WTC11 (cell line): ENCODE measurements at regions not wholly inside any gene's neighbourhood (a gene's known extent, or its start where the extent isn't known, plus 50 kb on each side); places are given as distances from the start of the nearest gene placed in this dataset.

Experiments used
- ATAC-seq: fragments of 200-7000 bp; cut with Tn5 transposase; 2 replicates; pipeline ENCODE4 v1.10.0; 2021; ENCODE audit warnings: mild to moderate bottlenecking, moderate library complexity
- CTCF ChIA-PET: fragments of 300-600 bp; sonication (Branson Sonifier 250); formaldehyde crosslinking; loops from one replicate; lab custom pipeline; 2021; ENCODE audit warnings: antibody characterized with exemption; lab: Charles Lee
- POLR2A ChIA-PET: fragments of 350-600 bp; sonication (Branson Sonifier 250); formaldehyde crosslinking; loops from one replicate; lab custom pipeline; 2021; ENCODE audit warnings: antibody characterized with exemption; lab: Charles Lee
- DNase-seq: peaks from one replicate; pipeline ENCODE4 v3.0.0; 2021; ENCODE audit warnings: low spot score
- H3K27ac Mint-ChIP-seq: 2 replicates; pipeline ENCODE4 v1.8.0; 2021; ENCODE audit warnings: mixed read lengths
- H3K27me3 Mint-ChIP-seq: 2 replicates; pipeline ENCODE4 v1.8.0; 2021; ENCODE audit warnings: low read depth, mild to moderate bottlenecking, moderate library complexity, mixed read lengths
- H3K36me3 Mint-ChIP-seq: 2 replicates; pipeline ENCODE4 v1.8.0; 2021; ENCODE audit warnings: mixed read lengths
- H3K4me1 Mint-ChIP-seq: 2 replicates; pipeline ENCODE4 v1.8.0; 2022; ENCODE audit warnings: mixed read lengths
- H3K4me3 Mint-ChIP-seq: 2 replicates; pipeline ENCODE4 v1.8.0; 2021; ENCODE audit warnings: mild to moderate bottlenecking, moderate library complexity, mixed read lengths
- H3K9me3 Mint-ChIP-seq: 2 replicates; pipeline ENCODE4 v1.8.0; 2021; ENCODE audit warnings: mixed read lengths
- AFF4 ChIP-seq: sonication (generic); formaldehyde crosslinking; IDR thresholded peaks from 2 replicates; pipeline ENCODE4 v1.8.1; 2023; ENCODE audit warnings: mild to moderate bottlenecking, missing genetic modification reagents, borderline replicate concordance
- ATF2 ChIP-seq: sonication (generic); formaldehyde crosslinking; IDR thresholded peaks from 2 replicates; pipeline ENCODE4 v1.8.1; 2022; ENCODE audit warnings: low read depth, missing genetic modification reagents, borderline replicate concordance
- CBFB ChIP-seq: sonication (generic); formaldehyde crosslinking; IDR thresholded peaks from 2 replicates; pipeline ENCODE4 v1.8.1; 2022; ENCODE audit warnings: mild to moderate bottlenecking, low read depth, missing genetic modification reagents
- CDX4 ChIP-seq: fragments of 250-450 bp; sonication (Bioruptor Pico); IDR thresholded peaks from 2 replicates; pipeline ENCODE4 v1.9.0; 2021; ENCODE audit warnings: moderate library complexity, mild to moderate bottlenecking, inconsistent platforms, borderline replicate concordance
- CTCF ChIP-seq: fragments of 200-600 bp; IDR thresholded peaks from 2 replicates; pipeline ENCODE4 v1.8.0; 2022; ENCODE audit warnings: antibody characterized with exemption
- EMX1 ChIP-seq: fragments of 250-450 bp; sonication (Bioruptor Pico); IDR thresholded peaks from 2 replicates; pipeline ENCODE4 v1.8.0; 2021; ENCODE audit warnings: mild to moderate bottlenecking
- ERG ChIP-seq: fragments of 250-450 bp; sonication (Bioruptor Pico); IDR thresholded peaks from 2 replicates; pipeline ENCODE4 v1.8.0; 2021; ENCODE audit warnings: mild to moderate bottlenecking
- FOXK1 ChIP-seq: sonication (generic); formaldehyde crosslinking; IDR thresholded peaks from 2 replicates; pipeline ENCODE4 v1.8.0; 2022; ENCODE audit warnings: mild to moderate bottlenecking, moderate library complexity, missing genetic modification reagents
- FOXP4 ChIP-seq: sonication (generic); formaldehyde crosslinking; IDR thresholded peaks from 2 replicates; pipeline ENCODE4 v1.8.0; 2022; ENCODE audit warnings: mild to moderate bottlenecking, missing genetic modification reagents
- JUN ChIP-seq: sonication (generic); formaldehyde crosslinking; IDR thresholded peaks from 2 replicates; pipeline ENCODE4 v1.8.0; 2023; ENCODE audit warnings: mild to moderate bottlenecking, missing genetic modification reagents
- KAT7 ChIP-seq: sonication (generic); formaldehyde crosslinking; IDR thresholded peaks from 2 replicates; pipeline ENCODE4 v1.8.1; 2023; ENCODE audit warnings: missing genetic modification reagents, mild to moderate bottlenecking, borderline replicate concordance
- NFYB ChIP-seq: sonication (generic); formaldehyde crosslinking; conservative IDR thresholded peaks from 2 replicates; pipeline ENCODE4 v1.8.0; 2022; ENCODE audit warnings: low read depth, missing genetic modification reagents
- NR2C2 ChIP-seq: sonication (generic); formaldehyde crosslinking; IDR thresholded peaks from 2 replicates; pipeline ENCODE4 v1.8.0; 2022; ENCODE audit warnings: mild to moderate bottlenecking, missing genetic modification reagents
- PREB ChIP-seq: sonication (generic); formaldehyde crosslinking; IDR thresholded peaks from 2 replicates; pipeline ENCODE4 v1.8.1; 2022; ENCODE audit warnings: mild to moderate bottlenecking, missing genetic modification reagents, moderate library complexity, borderline replicate concordance
- RORB ChIP-seq: fragments of 250-450 bp; sonication (Bioruptor Pico); IDR thresholded peaks from 2 replicates; pipeline ENCODE4 v1.9.0; 2021; ENCODE audit warnings: mild to moderate bottlenecking
- SMAD4 ChIP-seq: sonication (generic); formaldehyde crosslinking; IDR thresholded peaks from 2 replicates; pipeline ENCODE4 v1.8.0; 2022; ENCODE audit warnings: mild to moderate bottlenecking, missing genetic modification reagents
- SP1 ChIP-seq: sonication (generic); formaldehyde crosslinking; conservative IDR thresholded peaks from 2 replicates; pipeline ENCODE4 v1.8.1; 2022; ENCODE audit warnings: missing genetic modification reagents
- TEAD1 ChIP-seq: sonication (generic); formaldehyde crosslinking; IDR thresholded peaks from 2 replicates; pipeline ENCODE4 v1.8.0; 2022; ENCODE audit warnings: mild to moderate bottlenecking, missing genetic modification reagents
- USF1 ChIP-seq: sonication (generic); formaldehyde crosslinking; IDR thresholded peaks from 2 replicates; pipeline ENCODE4 v1.8.0; 2022; ENCODE audit warnings: mild to moderate bottlenecking, missing genetic modification reagents
- ZNF219 ChIP-seq: sonication (generic); formaldehyde crosslinking; IDR thresholded peaks from 2 replicates; pipeline ENCODE4 v1.8.0; 2023; ENCODE audit warnings: missing genetic modification reagents, mild to moderate bottlenecking, borderline replicate concordance
- ZNF232 ChIP-seq: sonication (generic); formaldehyde crosslinking; IDR thresholded peaks from 2 replicates; pipeline ENCODE4 v1.8.0; 2022; ENCODE audit warnings: mild to moderate bottlenecking, missing genetic modification reagents
- ZNF317 ChIP-seq: sonication (generic); formaldehyde crosslinking; IDR thresholded peaks from 2 replicates; pipeline ENCODE4 v1.8.1; 2023; ENCODE audit warnings: low read depth, mild to moderate bottlenecking, moderate library complexity, missing genetic modification reagents, borderline replicate concordance

- Mint-ChIP-seq H3K27me3 (no peaks in the 10 kb centered on the region), H3K9me3 (peaks cover 10% of the 10 kb centered on the region), H3K36me3 (no peaks in the 10 kb centered on the region), H3K4me1 (no peaks in the 10 kb centered on the region), H3K27ac (no peak overlapping the region), H3K4me3 (no peak overlapping the region)
- CTCF ChIA-PET, result no interaction called here
- TF ChIP-seq FOXP4 (no peak), TEAD1 (CRISPR knock-in tag) (no peak), KAT7 (CRISPR knock-in tag) (no peak), PREB (no peak), JUN (CRISPR knock-in tag) (no peak), ZNF317 (no peak), RORB (CRISPR knock-in tag) (no peak), ZNF219 (no peak)
- POLR2A ChIA-PET, result no interaction called here
- DNase-seq, result no peak
- ATAC-seq, result no peak
These were observed 862.0 kb upstream of the CXADR start for GRCh38 chr21:16650714-16651366.

- no peak overlapping the region for H3K4me3 Mint-ChIP-seq
- POLR2A ChIA-PET, result no interaction called here
- DNase-seq (no peak), ATAC-seq (no peak)
- H3K9me3 Mint-ChIP-seq, result peaks cover 10% of the 10 kb centered on the region
- H3K27ac Mint-ChIP-seq, result no peak overlapping the region
- H3K4me1 Mint-ChIP-seq, result no peaks in the 10 kb centered on the region
- no peaks in the 10 kb centered on the region for H3K27me3 Mint-ChIP-seq
- TF ChIP-seq CBFB (CRISPR knock-in tag), result no peak
- TF ChIP-seq ATF2 (CRISPR knock-in tag), result no peak
- no peak for TF ChIP-seq EMX1 (CRISPR knock-in tag)
- no peak for TF ChIP-seq FOXK1 (CRISPR knock-in tag)
- no peak for TF ChIP-seq AFF4
- TF ChIP-seq NFYB (CRISPR knock-in tag), result no peak
- no peak for TF ChIP-seq CTCF
- no peak for TF ChIP-seq CDX4 (CRISPR knock-in tag)
- TF ChIP-seq SMAD4 (CRISPR knock-in tag), result no peak
- TF ChIP-seq NR2C2 (CRISPR knock-in tag), result no peak
- no peak for TF ChIP-seq ERG
- no peak for TF ChIP-seq USF1
- TF ChIP-seq ZNF232, result no peak
- no peak for TF ChIP-seq SP1 (CRISPR knock-in tag)
- no peaks in the 10 kb centered on the region for H3K36me3 Mint-ChIP-seq
- CTCF ChIA-PET, result no interaction called here
These were observed 860.9 kb upstream of the CXADR start for GRCh38 chr21:16651956-16652355.
